ENCODE measurements at regions not wholly inside any gene's neighbourhood (a gene's known extent, or its start where the extent isn't known, plus 50 kb on each side); places are given as distances from the start of the nearest gene placed in this dataset.

GRCh38 chr11:123255909-123256308, 60.9 kb upstream of the CLMP start:
- no peak for DNase-seq (ENCODE audit: low read depth)

- no peak for DNase-seq (ENCODE audit: low read depth)
Observed at GRCh38 chr11:123254357-123254756, 59.3 kb upstream of the CLMP start.

- no peak for DNase-seq (ENCODE audit: low read depth)
Observed at GRCh38 chr11:123253911-123254310, 58.9 kb upstream of the CLMP start.

DNA sequence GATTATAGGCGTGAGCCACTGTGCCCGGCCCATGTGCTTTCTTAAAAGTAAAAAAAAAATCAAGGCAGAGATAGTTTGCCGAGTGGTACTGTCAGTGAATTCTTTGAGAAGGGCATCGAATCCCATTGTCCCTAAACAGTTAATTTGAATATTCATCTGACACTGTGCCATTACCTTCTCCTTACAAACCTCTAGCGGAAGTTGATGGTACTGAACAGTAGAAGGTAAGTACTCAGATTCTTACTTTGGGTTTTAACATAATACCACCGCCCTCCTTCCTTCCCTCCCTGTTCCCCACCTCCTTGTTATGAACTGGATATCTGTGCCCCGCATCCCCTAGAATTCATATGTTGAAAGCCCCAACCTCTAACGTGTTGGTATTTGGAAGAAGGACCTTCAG, 58.2 kb upstream of the CLMP start:
- DNase-seq (ENCODE audit: low read depth), result no peak

- no peak for DNase-seq (ENCODE audit: low read depth)
Observed at GRCh38 chr11:123251657-123252344, 56.8 kb upstream of the CLMP start.

DNA sequence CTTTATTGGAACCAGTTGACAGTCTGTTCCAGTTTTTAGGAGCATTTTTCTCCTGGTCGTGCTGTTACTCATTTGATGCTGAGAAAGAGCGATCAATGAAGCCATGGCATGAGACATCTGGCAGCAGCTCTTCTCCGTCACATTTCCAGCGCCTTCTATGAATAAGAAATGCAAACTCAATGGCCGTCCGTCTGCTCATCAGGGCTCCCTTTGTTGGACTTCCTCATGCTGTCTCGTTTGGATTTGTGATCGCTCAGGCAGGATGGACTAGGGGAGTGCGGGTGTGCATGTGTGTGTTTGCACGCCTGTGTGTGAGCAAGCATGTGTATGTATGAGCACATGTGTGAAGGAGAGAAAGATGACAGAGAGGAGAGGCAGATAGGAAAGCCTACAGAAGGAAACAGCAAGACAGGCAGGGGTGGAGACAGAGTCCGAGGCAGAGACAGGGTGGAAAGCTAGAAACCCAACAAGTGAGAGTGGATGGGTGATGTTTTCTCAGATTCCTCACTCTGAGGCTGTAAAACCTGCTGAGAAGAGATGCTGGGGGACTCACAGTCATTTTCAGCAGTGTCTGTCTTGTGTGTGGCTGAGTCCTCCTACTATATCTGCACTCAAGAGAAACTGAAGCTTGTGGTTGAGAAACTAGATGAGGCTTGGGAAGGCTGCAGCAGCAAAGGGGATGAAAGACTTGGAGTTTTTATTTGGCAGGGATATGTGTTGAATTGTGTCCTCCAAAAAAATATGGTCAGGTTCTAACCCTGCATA, 56.0 kb upstream of the CLMP start:
- no peak for DNase-seq (ENCODE audit: low read depth)

- no peak for DNase-seq (ENCODE audit: low read depth)
Observed at GRCh38 chr11:123249354-123249753, 54.3 kb upstream of the CLMP start.

DNA sequence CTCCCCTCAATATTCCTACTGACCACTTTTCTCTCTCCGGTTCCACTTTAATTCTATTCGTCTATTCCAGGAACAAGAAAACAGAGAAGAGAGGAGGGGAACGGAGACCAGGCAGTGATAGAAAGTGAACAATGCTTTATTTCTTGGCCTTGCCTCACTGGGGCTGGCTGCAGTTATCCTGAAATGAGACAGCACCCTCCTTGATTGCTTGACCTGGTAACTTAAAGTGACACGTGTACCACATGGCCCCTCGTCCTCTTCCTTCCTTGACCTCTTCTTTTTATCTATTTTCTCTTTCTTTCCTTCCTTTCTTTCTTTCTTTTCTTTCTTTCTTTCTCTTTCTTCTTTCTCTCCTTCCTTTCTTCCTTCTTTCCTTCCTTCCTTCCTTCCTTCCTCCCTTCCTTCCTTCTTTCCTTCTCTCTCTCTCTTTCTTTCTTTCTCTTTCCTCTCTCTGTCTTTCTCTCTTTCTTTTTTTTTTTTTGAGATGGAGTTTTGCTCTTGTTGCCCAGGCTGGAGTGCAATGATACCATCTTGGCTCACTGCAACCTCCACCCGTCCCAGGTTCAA, 52.8 kb upstream of the CLMP start:
- DNase-seq (ENCODE audit: low read depth), result no peak

DNA sequence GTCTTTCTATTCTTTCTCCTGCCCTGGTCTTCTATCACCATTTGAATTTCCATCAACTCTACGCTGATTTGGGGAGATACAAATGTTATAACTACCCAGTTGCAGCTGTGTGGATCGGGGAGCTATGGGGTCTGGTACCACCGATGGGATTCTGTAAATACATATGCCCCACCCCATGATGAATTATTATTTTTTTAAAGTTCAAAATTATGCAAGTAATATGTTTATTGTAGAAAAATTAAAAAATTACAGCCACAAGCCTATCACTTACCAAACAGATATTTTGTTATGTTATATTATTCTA, 52.4 kb upstream of the CLMP start:
- DNase-seq (ENCODE audit: low read depth), result no peak

- DNase-seq (ENCODE audit: low read depth), result peak; percentile 70
Observed at GRCh38 chr11:123246749-123247495, 51.9 kb upstream of the CLMP start.

DNA sequence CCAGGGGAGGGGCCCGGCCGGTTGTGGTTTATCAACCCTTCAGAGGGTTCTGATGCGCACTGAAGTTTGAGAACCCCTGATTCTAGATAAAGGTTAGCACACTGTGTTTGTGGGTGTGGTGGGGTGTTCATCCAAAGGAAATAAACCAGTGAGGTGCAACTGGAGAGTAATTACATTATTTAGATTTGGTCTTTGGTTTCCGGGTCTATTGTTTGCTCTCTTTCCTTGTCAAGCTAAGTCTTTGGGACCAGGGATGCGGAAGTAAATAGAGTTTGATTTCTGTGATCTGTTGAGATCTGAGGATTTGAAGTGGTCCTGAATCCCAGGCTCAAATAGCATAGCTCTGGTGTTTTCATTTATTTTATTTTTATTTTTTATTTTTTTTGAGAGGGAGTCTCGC, 50.5 kb upstream of the CLMP start:
- DNase-seq (ENCODE audit: low read depth), result no peak
